GM18907 (cell line): ENCODE measurements at regions not wholly inside any gene's neighbourhood (a gene's known extent, or its start where the extent isn't known, plus 50 kb on each side); places are given as distances from the start of the nearest gene placed in this dataset.
"Not testable (repeated sequence)": the region's sequence is repeated elsewhere in the genome, so short reads cannot be mapped to it uniquely, and the experiment has no call there.

Source experiments
- ATAC-seq: cut with Tn5 transposase; IDR thresholded peaks from one replicate; pipeline ENCODE4 v1.9.1; 2021; ENCODE audit warnings: mild to moderate bottlenecking, moderate library complexity; ENCODE audit not compliant: unreplicated experiment

DNA sequence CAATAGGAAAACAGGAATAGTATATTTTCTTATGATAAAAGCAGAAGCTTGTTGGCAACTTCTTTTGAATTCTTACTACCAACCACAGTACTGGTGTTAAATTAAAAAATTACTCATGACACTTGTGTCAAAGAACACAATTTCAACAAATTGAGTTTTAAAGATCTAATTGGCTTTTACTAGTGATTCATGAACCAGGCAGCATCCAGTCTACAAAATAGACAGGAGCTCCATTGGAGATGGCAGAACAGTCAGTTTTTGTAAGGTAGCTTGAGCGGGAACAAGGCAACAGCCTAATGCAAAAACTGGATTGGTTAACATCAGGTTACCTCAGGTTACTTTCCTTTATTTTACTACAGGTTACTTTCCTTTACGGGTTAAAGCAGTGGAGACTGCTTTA lies 181.3 kb upstream of the THBS1 start:
- ATAC-seq = no peak

DNA sequence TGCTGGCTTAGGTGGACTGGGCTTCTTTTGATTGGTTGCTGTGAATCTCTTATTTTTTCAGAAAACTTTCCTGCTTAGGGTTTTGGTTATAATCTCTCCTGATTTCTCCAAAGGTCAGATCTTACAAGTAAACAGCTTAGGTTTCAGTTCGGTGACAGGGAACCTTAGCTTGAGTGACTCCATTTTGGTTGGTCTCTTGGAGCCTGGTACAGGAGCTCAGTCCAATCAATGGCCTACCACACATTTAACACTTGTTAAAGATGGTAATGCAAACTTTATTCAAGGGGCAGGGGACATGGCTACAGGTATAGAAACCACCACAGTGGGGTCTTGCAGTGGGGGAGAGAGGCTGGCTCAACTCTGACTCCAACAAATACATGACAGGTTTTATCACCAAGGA lies 180.9 kb upstream of the THBS1 start:
- ATAC-seq = no peak

DNA sequence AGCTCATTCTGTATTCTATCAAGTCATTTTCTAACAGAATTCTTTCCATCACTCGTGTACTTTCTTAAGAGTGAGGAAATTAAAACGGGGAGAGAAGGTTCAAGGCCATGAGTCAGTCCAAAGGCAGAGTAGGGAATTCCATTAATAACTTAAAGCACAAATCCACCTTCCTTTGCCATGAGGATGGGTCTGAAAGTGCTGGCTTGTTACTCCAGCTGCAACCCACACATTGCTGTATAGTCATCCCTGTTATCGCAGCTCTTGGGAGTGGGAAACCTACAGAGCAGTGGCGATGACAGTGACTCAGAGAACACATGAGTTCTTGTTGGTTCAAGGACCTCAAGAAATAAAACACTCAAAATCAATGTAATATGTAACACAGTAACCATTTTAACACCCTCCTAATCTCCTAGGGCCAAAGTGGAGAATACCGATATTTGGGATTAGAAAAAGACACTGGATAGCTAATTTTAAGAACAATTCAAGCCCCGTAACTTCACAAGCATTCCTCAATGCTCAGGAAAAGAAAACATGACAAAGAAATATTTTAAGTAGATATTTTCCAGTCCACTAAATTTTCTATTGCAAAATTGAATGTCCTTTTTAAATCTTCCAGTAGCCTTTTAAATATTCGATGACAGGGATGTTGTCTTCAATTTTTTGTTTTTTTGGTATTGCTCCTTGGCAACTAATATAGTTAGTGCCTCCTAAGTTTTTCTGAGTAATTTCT lies 179.9 kb upstream of the THBS1 start:
- no peak for ATAC-seq

DNA sequence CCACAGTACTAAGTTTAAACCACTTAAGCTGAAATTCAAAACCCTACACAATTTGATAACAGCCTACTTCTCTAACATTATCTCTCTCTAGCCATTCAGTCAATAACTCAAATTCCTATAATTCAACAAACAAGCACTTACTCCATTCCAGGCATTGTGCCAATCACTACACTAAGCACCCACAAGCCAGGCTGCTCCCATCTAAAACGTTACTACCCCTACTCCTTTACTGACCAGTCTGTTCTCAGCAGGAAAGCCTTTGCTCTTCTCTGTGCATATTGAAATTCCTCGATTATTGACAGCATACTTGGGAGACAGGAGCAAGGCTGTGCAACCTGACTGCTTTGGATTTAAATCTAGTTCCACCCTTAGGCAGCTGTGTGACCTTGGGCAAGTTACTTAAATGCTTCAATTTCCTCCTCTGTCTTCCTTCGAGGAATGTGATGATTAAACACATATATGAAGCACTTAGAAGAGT lies 177.2 kb upstream of the THBS1 start:
- ATAC-seq = no peak

DNA sequence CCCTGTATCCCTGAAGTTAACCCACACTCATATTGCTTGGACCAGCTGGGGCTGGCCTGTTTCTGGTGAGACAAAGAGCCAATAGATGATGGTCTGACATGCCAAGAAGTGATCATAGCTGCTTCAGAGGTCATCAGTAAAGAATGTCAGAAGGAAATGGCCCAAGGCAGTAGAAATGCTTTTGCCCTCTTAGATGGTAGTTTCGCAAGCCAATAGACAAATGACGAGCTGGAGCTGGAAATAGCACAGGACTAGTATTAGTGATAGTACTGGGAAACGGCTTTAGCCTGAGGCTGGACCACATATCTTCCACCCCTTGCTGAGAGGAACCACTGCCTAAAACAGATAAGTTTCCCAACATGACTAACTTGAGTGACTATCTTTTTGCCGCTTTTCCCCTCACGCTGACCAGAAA lies 176.1 kb upstream of the THBS1 start:
- no peak for ATAC-seq

DNA sequence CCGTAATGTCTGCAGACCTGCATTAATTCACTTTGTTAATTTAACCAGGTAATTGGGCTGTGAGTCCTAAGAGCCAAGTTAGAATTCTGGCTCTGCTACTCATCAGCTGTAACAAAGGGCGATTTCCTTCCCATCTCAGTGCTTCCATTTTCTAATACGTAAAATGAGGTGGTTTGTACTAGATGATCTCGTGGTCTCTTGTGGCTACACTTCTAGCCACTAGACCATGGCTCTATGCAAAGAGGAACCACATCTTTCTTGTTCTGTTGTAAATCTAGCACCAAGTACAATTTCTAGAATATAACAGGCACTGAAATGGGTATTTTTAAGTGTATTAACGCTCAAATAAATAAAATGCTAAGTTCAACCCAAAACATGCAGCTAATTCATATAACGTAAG lies 174.4 kb upstream of the THBS1 start:
- peak; percentile 87 for ATAC-seq

DNA sequence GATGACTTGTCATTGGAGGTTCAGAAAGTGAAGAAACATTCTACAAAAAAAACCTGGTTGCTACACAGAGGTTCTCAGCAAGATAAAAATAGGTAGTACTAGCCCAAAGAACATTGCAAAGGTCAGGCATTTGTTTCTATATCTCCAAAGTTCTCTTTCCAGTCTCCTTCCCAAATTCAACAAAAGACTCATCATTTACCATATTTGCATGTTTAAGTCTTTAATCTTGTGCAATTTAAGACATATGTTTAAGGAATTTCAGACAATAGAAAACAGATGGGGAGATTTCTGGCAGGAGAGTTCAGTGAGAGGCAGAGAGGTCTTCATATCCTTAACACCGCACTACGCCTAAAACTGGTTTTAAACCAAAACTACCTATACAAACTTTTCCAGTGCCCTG lies 173.8 kb upstream of the THBS1 start:
- ATAC-seq = no peak

DNA sequence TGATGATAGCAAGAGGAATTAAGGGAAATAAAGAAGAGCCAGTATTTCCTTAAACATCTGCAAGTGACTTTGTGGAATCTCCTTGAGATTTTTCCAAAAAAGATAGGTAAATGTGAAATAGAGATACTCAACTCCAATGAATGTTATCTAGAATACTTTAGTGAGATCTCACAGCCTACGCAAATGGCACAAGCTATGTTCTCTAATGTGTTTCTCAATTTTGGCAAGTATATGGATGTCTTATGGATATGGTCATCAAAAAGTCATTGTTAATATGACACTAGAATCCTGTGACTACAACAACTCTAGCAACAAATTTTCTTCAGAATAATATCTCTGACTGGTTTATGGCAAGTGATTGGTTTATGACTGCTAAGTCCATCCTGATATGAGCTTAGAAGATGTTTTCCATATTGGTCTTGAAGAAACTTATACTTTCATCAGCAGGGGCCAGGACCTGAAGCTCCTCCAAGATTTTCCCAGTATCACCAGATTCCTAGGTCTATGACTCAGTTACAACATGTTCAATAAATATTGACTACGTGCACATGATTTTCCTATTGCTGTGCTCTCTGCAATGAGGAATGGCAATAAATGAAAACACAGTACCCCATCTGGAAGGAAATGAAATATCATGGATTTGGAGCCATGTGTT lies 170.9 kb upstream of the THBS1 start:
- no peak for ATAC-seq

DNA sequence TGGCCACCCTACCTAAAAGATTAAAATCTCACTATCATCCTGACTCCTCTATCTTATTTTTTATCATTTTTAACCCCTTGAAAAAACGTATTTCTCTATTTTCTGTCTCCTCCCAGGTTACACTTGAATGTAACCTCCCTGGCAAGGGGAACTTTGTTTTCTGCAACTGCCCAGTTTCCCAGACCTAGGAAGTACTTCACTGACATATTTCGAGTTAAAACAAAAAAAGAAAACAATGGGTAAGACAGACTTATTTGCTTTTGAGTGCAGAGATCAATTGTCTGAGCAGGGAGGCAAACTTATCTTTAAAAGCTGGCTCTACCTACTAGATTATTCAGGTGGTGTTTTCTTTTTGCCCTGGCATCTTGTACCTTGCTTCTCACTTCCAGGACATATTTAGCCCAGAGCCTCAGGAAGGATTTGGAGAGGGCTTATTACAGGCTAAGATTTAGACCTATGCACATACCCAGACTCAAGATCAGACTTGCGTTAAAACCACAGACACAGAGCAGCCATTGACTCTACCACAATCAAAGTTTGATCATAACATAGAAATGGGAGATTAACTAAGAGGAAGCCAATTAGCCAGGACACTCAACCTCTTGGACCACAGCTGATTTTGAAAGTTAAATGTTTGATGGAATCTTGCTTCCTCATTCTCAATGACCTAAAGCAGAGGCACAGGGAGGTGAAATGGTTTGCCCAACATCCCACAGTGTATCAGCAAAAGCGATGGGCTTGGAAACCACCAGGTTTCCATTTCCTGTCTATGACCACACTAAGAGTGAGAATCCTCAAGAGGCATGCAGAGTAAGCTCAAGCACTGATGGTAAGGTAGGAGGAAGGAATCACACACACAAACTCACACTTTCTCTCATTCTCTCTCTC lies 169.5 kb upstream of the THBS1 start:
- ATAC-seq = peak; percentile 97

DNA sequence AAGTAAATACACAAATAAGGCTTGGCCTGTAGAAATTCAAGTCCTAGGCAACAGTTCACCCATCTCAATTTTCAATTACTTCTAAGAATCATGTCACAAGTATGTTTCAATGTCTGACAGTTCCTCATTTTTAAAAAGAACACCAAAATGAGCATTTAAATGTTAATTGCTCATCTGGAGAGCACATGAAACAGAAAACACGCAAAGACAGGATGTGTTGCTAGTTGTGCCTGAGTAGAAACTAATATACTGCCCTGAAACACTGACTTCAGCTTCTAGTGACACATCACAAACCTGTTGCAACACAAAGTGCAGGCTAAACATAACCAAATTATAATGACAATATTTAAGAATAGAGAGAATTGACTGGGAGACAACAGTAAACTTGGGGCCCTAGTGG lies 167.3 kb upstream of the THBS1 start:
- ATAC-seq = peak; percentile 58

DNA sequence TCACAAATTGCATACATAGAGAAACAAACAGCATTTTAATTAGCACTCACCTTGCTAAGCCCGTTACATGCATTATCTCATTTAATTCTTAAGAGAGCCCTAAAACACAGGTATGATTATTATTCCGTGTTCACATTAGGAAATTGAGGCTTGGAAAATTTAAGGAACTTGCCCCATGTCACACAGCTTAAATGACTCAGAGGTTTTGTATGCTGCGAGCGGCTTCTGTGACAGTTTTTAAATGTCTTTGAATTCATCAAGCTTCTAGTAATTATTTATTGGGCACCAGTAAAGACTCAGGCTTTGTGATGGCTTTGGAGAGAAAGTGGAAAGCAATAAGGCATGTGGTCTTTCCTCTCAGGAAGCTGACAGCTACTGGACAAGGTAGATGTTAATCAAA lies 166.7 kb upstream of the THBS1 start:
- ATAC-seq = no peak

DNA sequence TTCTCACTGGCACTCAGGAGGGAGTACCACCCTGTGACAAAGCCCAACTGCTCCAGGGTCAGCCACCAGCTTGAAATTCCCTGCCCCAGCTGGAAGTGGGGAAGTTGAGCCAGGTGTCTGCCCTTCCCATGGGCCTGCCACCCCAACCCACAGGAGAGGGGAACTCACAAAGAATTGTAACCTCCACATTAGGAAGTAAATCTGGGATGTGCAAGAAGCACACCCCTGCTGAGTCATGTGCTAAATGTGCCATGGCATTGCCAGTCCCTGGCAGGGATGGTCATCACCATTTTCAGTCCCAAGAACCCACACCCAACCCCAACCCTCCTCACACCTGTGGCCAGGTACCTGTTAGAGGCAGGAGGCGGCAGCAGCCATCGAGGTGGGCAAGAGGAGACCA lies 165.2 kb upstream of the THBS1 start:
- ATAC-seq = no peak

DNA sequence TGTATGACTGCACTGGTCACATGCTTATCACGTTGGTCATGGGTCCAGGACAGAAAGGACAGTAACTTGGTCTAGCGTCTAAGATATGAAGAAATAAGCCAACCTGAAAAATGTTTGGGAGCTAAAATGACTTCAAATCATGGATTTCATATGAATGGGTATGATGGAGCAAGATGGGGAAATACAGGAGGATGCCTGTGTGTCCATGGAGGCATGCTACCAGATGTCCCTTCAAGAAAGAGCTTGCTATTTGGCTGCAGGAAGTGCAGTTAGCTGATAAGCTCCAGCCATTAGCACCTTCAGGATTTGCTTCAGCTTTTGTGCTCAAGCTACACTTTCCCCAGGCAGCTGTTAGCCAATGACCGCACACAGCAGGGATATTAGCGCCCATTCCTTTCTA lies 164.6 kb upstream of the THBS1 start:
- ATAC-seq = no peak

DNA sequence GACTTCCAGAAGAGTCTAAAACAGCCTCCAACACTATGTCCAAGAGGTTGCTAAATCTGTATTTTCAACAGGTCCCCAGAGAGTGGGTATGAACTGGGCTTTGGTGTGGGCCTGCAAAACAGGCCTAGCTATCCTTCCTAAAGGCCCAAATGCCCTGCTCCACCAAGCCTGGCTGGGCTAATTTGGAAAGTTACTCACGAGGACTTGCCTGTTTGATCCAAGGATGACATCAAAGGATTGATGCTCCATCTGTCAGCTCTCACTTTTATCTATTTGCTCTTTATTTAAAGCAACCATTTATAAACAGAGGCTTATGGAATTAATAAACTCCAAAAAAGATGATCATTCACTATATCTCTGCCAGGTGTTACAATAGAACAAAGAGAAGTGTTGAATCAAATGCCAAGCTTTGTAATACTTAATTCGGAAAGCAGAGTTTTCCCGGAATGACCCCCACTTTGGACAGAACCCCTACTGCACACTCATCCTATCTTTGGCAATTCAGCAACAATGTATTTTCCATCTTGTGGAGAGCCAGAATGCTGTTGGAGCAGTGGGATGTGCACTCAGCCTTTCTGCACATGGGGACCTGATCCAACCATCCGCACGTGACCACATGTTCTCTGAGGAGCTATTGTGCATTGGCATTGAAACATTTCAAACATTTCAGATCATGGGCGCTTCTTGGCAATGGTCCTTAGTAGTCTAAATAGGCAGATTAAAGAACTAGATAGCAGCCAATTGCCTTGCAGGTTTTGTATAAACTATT lies 163.3 kb upstream of the THBS1 start:
- no peak for ATAC-seq

DNA sequence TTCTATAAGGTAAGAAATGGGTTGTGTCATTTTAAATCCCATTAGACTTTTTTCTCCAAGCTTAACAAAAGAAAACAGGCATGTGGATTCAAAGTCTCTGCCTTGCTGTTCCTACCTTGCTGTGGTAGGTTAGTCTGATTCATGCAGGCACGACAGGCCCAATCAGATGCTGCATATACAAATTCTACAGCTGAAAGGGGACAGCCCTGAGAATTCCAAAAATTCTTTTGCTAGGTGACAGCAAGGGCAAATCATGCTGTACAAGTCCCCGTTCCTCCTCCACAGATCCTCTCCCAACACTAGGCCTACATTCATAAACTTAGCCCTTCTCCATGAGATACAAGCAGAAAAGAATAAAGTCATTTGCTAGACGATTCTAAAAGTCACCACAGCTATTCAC lies 161.2 kb upstream of the THBS1 start:
- no peak for ATAC-seq

DNA sequence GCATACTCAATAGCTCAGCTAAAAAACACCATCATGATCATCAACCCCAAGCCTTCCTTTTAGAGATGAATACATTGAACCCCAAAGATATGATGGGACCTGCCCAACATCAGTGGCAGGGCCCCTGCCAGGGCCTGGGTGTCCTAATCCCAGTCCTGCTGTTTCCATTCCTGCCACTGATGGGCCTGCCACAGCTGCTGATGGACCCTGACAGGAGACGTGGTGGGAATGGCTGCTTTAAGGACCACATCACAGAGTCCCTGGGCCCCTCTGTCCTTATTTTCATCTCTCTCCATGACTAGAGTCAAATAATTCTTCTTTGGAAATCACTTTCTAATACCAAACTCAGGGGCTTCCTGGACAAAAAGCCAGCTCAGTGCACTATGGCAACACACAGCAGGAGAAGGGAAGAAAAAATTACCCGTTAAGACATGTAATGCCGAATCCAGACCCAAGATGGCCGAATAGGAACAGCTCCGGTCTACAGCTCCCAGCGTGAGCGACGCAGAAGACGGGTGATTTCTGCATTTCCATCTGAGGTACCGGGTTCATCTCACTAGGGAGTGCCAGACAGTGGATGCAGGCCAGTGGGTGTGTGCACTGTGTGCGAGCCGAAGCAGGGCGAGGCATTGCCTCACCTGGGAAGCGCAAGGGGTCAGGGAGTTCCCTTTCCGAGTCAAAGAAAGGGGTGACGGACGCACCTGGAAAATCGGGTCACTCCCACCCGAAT lies 160.6 kb upstream of the THBS1 start:
- not testable (repeated sequence) for ATAC-seq

DNA sequence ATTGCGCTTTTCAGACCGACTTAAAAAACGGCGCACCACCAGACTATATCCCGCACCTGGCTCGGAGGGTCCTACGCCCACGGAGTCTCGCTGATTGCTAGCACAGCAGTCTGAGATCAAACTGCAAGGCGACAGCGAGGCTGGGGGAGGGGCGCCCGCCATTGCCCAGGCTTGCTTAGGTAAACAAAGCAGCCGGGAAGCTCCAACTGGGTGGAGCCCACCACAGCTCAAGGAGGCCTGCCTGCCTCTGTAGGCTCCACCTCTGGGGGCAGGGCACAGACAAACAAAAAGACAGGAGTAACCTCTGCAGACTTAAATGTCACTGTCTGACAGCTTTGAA lies 160.1 kb upstream of the THBS1 start:
- not testable (repeated sequence) for ATAC-seq

DNA sequence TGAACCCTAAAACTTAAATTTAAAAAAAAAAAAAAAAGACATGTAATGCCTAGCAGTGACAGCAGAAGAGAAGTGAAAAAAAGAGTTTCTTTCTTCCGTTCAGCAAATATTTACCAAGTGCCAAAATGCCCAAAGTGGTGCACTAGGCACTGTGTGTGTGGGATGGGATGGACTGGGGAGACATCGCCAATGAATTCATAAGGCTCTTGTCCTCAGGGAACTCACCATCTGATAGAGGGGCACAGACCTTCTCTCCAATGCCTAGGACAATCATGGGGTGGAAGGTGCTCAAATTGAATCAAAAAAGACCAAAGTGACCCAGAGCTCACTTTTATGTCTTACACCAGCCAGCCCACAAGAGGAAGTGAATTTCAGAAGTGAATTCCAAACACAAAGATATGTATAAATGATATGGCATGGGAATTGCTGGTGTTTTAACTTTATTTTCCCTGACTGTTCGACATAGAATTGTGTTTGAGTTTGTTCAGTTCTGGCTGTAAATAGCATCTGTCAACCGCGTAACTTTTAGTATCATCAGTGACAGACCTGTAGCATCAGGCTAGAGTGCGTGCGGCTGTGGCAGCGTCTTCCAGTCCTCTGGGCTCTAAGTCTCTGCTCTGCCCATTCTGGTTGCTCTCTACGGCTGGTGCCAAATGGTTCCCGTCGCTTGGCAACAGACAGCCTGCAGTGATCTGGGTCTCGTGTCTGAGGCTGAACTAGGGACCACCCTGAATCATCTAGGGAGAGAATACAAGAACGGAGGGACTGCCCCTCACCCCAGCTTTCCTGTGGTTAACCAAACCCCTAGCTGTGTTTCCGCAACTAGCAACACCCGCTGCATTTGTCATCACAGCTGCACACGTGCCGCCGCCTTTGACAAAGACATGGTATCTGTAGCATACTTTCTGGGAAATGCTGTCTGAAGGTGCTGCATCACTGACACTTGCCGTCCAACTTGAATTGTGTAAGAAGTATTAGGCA lies 154.0 kb upstream of the THBS1 start:
- ATAC-seq = peak; percentile 94

DNA sequence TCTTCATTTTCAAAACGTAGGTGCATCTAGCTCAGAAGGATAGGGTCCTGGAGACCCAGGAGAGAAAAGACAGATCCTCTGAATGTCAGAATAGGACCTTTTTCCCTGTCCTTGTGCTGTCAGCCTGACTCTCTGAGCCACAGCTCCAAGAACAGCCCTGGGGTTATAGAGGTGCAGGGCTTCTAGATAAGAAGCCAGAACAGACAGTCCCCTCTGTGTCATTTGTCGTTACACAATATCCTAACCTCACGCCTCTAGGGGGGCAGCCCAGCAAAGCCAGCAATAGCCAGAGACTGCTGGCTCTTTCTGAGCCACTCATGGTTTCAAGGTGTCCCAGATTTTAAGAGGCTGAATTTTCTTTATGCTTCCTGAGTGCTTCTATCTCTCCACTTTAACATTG lies 153.2 kb upstream of the THBS1 start:
- ATAC-seq = peak; percentile 15
